SW480 (cell line): ENCODE measurements at regions not wholly inside any gene's neighbourhood (a gene's known extent, or its start where the extent isn't known, plus 50 kb on each side); places are given as distances from the start of the nearest gene placed in this dataset.

Experiments used
- DNase-seq: peaks from one replicate; pipeline ENCODE4 v3.0.0-alpha.2; 2016; ENCODE audit warnings: low spot score

- no peak for DNase-seq
Measured at GRCh38 chrX:21126661-21127060, 247.6 kb upstream of the CNKSR2 start.

- DNase-seq: no peak
Measured at GRCh38 chrX:21131346-21131745, 242.9 kb upstream of the CNKSR2 start.

GRCh38 chrX:21131786-21132185 is 242.4 kb upstream of the CNKSR2 start:
- no peak for DNase-seq

- no peak for DNase-seq
Measured at GRCh38 chrX:21132686-21133393, 241.4 kb upstream of the CNKSR2 start.

GRCh38 chrX:21150208-21150607 is 224.0 kb upstream of the CNKSR2 start:
- DNase-seq: no peak

- DNase-seq: no peak
Measured at GRCh38 chrX:21151051-21151450, 223.2 kb upstream of the CNKSR2 start.

GRCh38 chrX:21153033-21153432 is 221.2 kb upstream of the CNKSR2 start:
- DNase-seq: no peak

GRCh38 chrX:21153503-21153902 is 220.7 kb upstream of the CNKSR2 start:
- DNase-seq: no peak

- DNase-seq: no peak
Measured at GRCh38 chrX:21155916-21156315, 218.3 kb upstream of the CNKSR2 start.

- DNase-seq: no peak
Measured at GRCh38 chrX:21156632-21157031, 217.6 kb upstream of the CNKSR2 start.

GRCh38 chrX:21158678-21159077 is 215.5 kb upstream of the CNKSR2 start:
- DNase-seq: no peak

- peak; percentile 29 for DNase-seq
Measured at GRCh38 chrX:21166272-21166982, 207.8 kb upstream of the CNKSR2 start.

GRCh38 chrX:21167011-21167410 is 207.2 kb upstream of the CNKSR2 start:
- DNase-seq: no peak

- DNase-seq: no peak
Measured at GRCh38 chrX:21167494-21167893, 206.7 kb upstream of the CNKSR2 start.

GRCh38 chrX:21168401-21169160 is 205.6 kb upstream of the CNKSR2 start:
- DNase-seq: no peak

GRCh38 chrX:21171181-21171580 is 203.0 kb upstream of the CNKSR2 start:
- no peak for DNase-seq

GRCh38 chrX:21174439-21174838 is 199.8 kb upstream of the CNKSR2 start:
- DNase-seq: no peak

- no peak for DNase-seq
Measured at GRCh38 chrX:21176921-21177571, 197.2 kb upstream of the CNKSR2 start.

GRCh38 chrX:21181232-21181853 is 192.9 kb upstream of the CNKSR2 start:
- DNase-seq: no peak

- DNase-seq: no peak
Measured at GRCh38 chrX:21193196-21193595, 181.0 kb upstream of the CNKSR2 start.

GRCh38 chrX:21194526-21194925 is 179.7 kb upstream of the CNKSR2 start:
- DNase-seq: no peak

- no peak for DNase-seq
Measured at GRCh38 chrX:21207080-21207479, 167.1 kb upstream of the CNKSR2 start.
